Chondrocyte (in vitro differentiated cells): ENCODE measurements at regions not wholly inside any gene's neighbourhood (a gene's known extent, or its start where the extent isn't known, plus 50 kb on each side); places are given as distances from the start of the nearest gene placed in this dataset.

Experiments
- DNase-seq: peaks from one replicate; pipeline ENCODE4 v3.0.0; 2021; ENCODE audit warnings: mixed read lengths, low spot score
- H3K27ac Mint-ChIP-seq: one replicate; pipeline ENCODE4 v1.8.0; 2021; ENCODE audit warnings: mild to moderate bottlenecking, moderate library complexity, mixed read lengths; ENCODE audit not compliant: unreplicated experiment
- H3K27me3 Mint-ChIP-seq: 2 replicates; pipeline ENCODE4 v1.8.0; 2021; ENCODE audit warnings: low read depth, mixed read lengths
- H3K36me3 Mint-ChIP-seq: 2 replicates; pipeline ENCODE4 v1.8.0; 2021; ENCODE audit warnings: low read depth, mixed read lengths
- H3K4me1 Mint-ChIP-seq: 2 replicates; pipeline ENCODE4 v1.8.0; 2021; ENCODE audit warnings: low read depth, mild to moderate bottlenecking, mixed read lengths
- H3K4me3 Mint-ChIP-seq: one replicate; pipeline ENCODE4 v1.8.0; 2021; ENCODE audit warnings: mild to moderate bottlenecking, moderate library complexity, mixed read lengths; ENCODE audit not compliant: unreplicated experiment
- H3K9me3 Mint-ChIP-seq: 2 replicates; pipeline ENCODE4 v1.8.0; 2021; ENCODE audit warnings: low read depth, mixed read lengths
- TF ChIP-seq, protein P1 (sequence below): fragments of 200-600 bp; sonication (generic); IDR thresholded peaks from 2 replicates; pipeline ENCODE4 v1.5.0; 2021; ENCODE audit warnings: antibody characterized with exemption, mild to moderate bottlenecking, moderate library complexity

DNA sequence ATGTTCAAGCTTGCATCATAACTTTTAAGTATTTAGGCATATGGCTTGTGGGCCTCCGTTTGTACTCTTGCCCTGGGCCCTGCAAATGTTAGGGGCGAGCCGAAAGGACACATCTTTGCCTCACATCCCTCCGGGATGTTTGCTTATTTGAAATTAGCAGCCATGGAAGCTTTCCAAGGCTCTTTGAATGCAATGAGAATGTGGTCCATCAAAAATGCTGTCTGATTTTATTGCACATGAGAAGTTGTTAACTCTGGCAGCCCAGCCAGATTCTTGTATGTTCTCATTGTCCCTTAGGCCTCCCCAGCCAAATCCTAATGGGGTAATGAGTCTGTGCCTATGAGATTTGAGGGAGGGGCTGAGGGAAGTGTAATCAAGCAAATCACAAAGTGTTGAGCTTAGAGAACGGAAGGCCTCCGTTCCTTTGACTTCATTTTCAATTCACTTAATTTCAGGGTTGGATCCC is 261.2 kb upstream of the MARCKS start:
- H3K27me3 Mint-ChIP-seq, result no peaks in the 10 kb centered on the region
- peak overlapping the region; percentile 97 for H3K27ac Mint-ChIP-seq
- no peak for DNase-seq
- H3K36me3 Mint-ChIP-seq, result no peaks in the 10 kb centered on the region
- H3K9me3 Mint-ChIP-seq, result no peaks in the 10 kb centered on the region
- TF ChIP-seq, protein P1, sequence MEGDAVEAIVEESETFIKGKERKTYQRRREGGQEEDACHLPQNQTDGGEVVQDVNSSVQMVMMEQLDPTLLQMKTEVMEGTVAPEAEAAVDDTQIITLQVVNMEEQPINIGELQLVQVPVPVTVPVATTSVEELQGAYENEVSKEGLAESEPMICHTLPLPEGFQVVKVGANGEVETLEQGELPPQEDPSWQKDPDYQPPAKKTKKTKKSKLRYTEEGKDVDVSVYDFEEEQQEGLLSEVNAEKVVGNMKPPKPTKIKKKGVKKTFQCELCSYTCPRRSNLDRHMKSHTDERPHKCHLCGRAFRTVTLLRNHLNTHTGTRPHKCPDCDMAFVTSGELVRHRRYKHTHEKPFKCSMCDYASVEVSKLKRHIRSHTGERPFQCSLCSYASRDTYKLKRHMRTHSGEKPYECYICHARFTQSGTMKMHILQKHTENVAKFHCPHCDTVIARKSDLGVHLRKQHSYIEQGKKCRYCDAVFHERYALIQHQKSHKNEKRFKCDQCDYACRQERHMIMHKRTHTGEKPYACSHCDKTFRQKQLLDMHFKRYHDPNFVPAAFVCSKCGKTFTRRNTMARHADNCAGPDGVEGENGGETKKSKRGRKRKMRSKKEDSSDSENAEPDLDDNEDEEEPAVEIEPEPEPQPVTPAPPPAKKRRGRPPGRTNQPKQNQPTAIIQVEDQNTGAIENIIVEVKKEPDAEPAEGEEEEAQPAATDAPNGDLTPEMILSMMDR, result no peak
- H3K4me3 Mint-ChIP-seq, result no peak overlapping the region
- H3K4me1 Mint-ChIP-seq, result peaks cover 51% of the 10 kb centered on the region

DNA sequence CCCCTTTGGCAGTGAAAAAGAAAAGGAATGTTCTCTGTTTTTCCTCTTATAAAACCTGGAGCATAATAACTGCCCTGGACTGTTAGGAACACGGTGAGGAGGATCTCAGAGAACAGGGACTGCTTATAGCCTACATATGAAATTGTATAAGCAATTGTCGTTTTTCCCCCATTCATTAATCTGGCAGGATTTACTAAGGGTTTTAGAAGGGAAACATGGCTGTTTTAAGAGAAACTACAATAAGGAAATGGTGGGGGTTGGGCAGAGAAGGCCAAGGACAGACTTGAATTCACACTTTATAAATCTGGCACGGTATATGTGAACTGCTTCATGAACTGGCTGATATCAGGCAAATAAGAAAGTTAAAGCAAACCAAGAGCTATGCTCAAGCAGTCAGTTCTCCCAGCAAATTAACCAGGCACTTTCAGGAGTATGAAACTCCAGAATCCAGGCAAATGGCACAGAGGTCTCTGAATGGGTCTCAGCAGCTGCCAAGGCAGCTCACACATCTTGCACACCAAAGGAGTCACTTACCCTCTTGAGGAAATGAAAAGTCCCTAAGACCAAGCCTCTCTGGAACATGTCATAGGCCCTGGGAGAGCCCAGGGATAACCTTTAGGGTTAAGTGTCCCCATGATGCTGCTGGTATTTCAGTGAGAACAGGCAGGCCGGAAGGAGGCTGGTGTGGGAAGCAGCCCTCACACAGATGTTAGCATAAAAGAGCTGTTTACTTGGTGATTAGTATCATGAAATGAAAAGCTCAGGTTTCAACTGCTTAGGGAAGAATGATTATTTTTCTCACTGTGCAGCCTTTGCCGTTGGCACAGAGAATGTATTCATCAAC is 260.5 kb upstream of the MARCKS start:
- Mint-ChIP-seq H3K27ac (peak overlapping the region; percentile 97), H3K36me3 (no peaks in the 10 kb centered on the region), H3K27me3 (no peaks in the 10 kb centered on the region), H3K4me1 (peaks cover 51% of the 10 kb centered on the region), H3K4me3 (no peak overlapping the region), H3K9me3 (no peaks in the 10 kb centered on the region)
- TF ChIP-seq, protein P1, result no peak
- DNase-seq, result no peak

DNA sequence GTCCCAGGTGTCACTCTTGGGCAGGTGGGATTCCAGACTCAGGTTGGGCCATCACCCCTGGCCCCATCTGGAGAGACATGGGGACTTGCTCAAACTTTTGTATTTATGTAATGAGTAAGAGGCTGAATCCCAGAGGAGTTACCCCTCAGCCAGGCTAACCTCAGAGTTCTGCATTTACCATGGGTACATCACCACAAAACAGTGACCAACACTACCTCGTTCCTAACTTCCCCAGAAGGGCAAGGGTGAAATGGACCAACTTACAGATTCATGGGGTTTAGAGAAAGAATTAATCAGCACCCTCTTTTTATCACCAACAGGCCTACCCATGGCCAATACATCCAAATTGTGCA is 259.9 kb upstream of the MARCKS start:
- H3K4me3 Mint-ChIP-seq, result no peak overlapping the region
- peak overlapping the region; percentile 97 for H3K27ac Mint-ChIP-seq
- H3K36me3 Mint-ChIP-seq, result no peaks in the 10 kb centered on the region
- no peak for DNase-seq
- peaks cover 45% of the 10 kb centered on the region for H3K4me1 Mint-ChIP-seq
- no peaks in the 10 kb centered on the region for H3K9me3 Mint-ChIP-seq
- no peaks in the 10 kb centered on the region for H3K27me3 Mint-ChIP-seq
- TF ChIP-seq, protein P1, result no peak

DNA sequence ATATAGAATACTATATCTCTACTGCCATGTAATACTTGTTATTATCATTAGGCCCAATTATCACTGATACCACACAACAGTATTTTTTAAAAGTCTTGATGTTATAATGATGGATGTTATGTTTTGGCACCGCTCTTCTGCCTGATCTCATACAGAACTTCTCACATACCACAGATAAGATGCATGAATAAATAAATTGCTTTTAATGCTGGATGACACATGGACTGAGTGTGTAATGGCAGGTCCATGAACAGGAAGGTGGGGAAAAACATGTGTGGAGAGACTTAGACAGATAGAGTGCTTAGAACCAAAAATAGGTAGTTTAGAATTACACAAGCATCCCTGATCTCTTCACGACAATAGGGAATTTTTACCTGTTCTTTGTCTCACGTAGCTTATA is 258.4 kb upstream of the MARCKS start:
- Mint-ChIP-seq H3K4me1 (peaks cover 37% of the 10 kb centered on the region), H3K27ac (no peak overlapping the region), H3K9me3 (no peaks in the 10 kb centered on the region), H3K27me3 (no peaks in the 10 kb centered on the region), H3K36me3 (no peaks in the 10 kb centered on the region), H3K4me3 (no peak overlapping the region)
- DNase-seq, result no peak
- TF ChIP-seq, protein P1, result no peak

DNA sequence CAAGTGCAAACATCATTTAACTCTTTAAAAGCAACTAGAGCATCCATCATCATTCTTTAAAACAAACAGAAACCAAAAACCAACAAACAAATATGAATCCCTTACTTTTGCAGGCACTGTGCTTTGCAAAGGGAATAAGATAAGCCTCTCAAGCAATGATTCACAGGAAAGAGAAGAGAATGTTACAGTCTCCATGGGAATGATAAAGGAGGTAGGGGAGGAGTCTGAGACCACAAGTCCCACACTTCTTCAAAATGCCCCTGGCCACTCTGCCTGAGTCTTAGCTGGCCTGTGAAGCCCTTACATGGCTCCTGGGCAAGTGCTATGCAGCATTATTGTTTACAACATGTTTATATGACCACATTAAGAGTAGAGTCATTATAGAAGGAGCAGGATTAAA is 257.7 kb upstream of the MARCKS start:
- no peaks in the 10 kb centered on the region for H3K36me3 Mint-ChIP-seq
- no peak overlapping the region for H3K27ac Mint-ChIP-seq
- no peak for DNase-seq
- no peak overlapping the region for H3K4me3 Mint-ChIP-seq
- TF ChIP-seq, protein P1, result no peak
- H3K9me3 Mint-ChIP-seq, result no peaks in the 10 kb centered on the region
- H3K27me3 Mint-ChIP-seq, result no peaks in the 10 kb centered on the region
- H3K4me1 Mint-ChIP-seq, result peaks cover 37% of the 10 kb centered on the region
